IMR-90 (cell line): ENCODE measurements at regions not wholly inside any gene's neighbourhood (a gene's known extent, or its start where the extent isn't known, plus 50 kb on each side); places are given as distances from the start of the nearest gene placed in this dataset.

ENCODE experiments used
- BHLHE40 ChIP-seq: fragments of 150-350 bp; IDR thresholded peaks from 2 replicates; pipeline ENCODE4 v1.6.1; 2016; ENCODE audit warnings: mild to moderate bottlenecking, low read depth, low read length
- CEBPB ChIP-seq: IDR thresholded peaks from 2 replicates; pipeline ENCODE4 v1.6.1; 2012; ENCODE audit warnings: low read depth, low read length, improper control_type of control experiment
- CHD1 ChIP-seq: IDR thresholded peaks from 2 replicates; pipeline ENCODE4 v1.6.1; 2012; ENCODE audit warnings: low read depth, low read length, improper control_type of control experiment
- CTCF ChIP-seq: conservative IDR thresholded peaks from 2 replicates; pipeline ENCODE4 v1.5.1; 2012; ENCODE audit warnings: mild to moderate bottlenecking, low read depth, low read length, improper control_type of control experiment
- MAFK ChIP-seq: IDR thresholded peaks from 2 replicates; pipeline ENCODE4 v1.6.1; 2012; ENCODE audit warnings: low read depth, low read length, improper control_type of control experiment
- MAZ ChIP-seq: IDR thresholded peaks from 2 replicates; pipeline ENCODE4 v1.6.1; 2012; ENCODE audit warnings: low read depth, mild to moderate bottlenecking, low read length, improper control_type of control experiment, moderate library complexity, borderline replicate concordance
- MXI1 ChIP-seq: IDR thresholded peaks from 2 replicates; pipeline ENCODE4 v1.6.1; 2012; ENCODE audit warnings: low read depth, mild to moderate bottlenecking, low read length, moderate library complexity, borderline replicate concordance
- POLR2A ChIP-seq: IDR thresholded peaks from 2 replicates; pipeline ENCODE4 v1.6.1; 2012; ENCODE audit warnings: mild to moderate bottlenecking, low read depth, low read length
- RAD21 ChIP-seq: IDR thresholded peaks from 2 replicates; pipeline ENCODE4 v1.6.1; 2012; ENCODE audit warnings: low read length, improper control_type of control experiment
- RCOR1 ChIP-seq: IDR thresholded peaks from 2 replicates; pipeline ENCODE4 v1.6.1; 2012; ENCODE audit warnings: mild to moderate bottlenecking, low read length, improper control_type of control experiment; ENCODE audit not compliant: insufficient replicate concordance
- USF2 ChIP-seq: fragments of 150-350 bp; IDR thresholded peaks from 2 replicates; pipeline ENCODE4 v1.6.1; 2017; ENCODE audit warnings: mild to moderate bottlenecking, antibody characterized with exemption, low read length, low read depth

- no peak for TF ChIP-seq MAZ
- no peak for TF ChIP-seq CEBPB
- no peak for TF ChIP-seq POLR2A
- no peak for TF ChIP-seq CTCF
- no peak for TF ChIP-seq BHLHE40
- TF ChIP-seq RAD21: peak; percentile 5; the same call in 1 of the 2 replicates
- no peak for TF ChIP-seq MAFK
- TF ChIP-seq MXI1: no peak
- no peak for TF ChIP-seq USF2
- no peak for TF ChIP-seq RCOR1
- no peak for TF ChIP-seq CHD1
These were observed 53.3 kb upstream of the SPATA31D4 start for GRCh38 chr9:81874931-81875330.
